GM21381 (cell line): ENCODE measurements at regions not wholly inside any gene's neighbourhood (a gene's known extent, or its start where the extent isn't known, plus 50 kb on each side); places are given as distances from the start of the nearest gene placed in this dataset.

Source experiments
- ATAC-seq: cut with Tn5 transposase; IDR thresholded peaks from one replicate; pipeline ENCODE4 v1.9.1; 2021; ENCODE audit warnings: mild to moderate bottlenecking, moderate library complexity; ENCODE audit not compliant: unreplicated experiment

GRCh38 chr12:76259660-76260389, 88.4 kb downstream of the BBS10 start:
- ATAC-seq: no peak

- no peak for ATAC-seq
These were observed 89.1 kb downstream of the BBS10 start for GRCh38 chr12:76259106-76259505.

GRCh38 chr12:76256904-76257303, 91.3 kb downstream of the BBS10 start:
- no peak for ATAC-seq

GRCh38 chr12:76256321-76256720, 91.9 kb downstream of the BBS10 start:
- ATAC-seq: no peak

GRCh38 chr12:76255692-76256091, 92.5 kb downstream of the BBS10 start:
- no peak for ATAC-seq

- ATAC-seq: no peak
These were observed 92.9 kb downstream of the BBS10 start for GRCh38 chr12:76255281-76255680.

- no peak for ATAC-seq
These were observed 96.2 kb downstream of the BBS10 start for GRCh38 chr12:76252031-76252430.

GRCh38 chr12:76250256-76250655, 98.0 kb downstream of the BBS10 start:
- ATAC-seq: no peak

GRCh38 chr12:76249501-76249900, 98.7 kb downstream of the BBS10 start:
- no peak for ATAC-seq

GRCh38 chr12:76247992-76248391, 100.2 kb downstream of the BBS10 start:
- no peak for ATAC-seq

GRCh38 chr12:76247026-76247646, 101.1 kb downstream of the BBS10 start:
- no peak for ATAC-seq

GRCh38 chr12:76246611-76247010, 101.6 kb downstream of the BBS10 start:
- no peak for ATAC-seq

GRCh38 chr12:76244300-76244699, 103.9 kb downstream of the BBS10 start:
- ATAC-seq: no peak

GRCh38 chr12:76242813-76243550, 105.2 kb downstream of the BBS10 start:
- no peak for ATAC-seq

- ATAC-seq: no peak
These were observed 106.8 kb downstream of the BBS10 start for GRCh38 chr12:76241371-76241770.

GRCh38 chr12:76240281-76240680, 107.9 kb downstream of the BBS10 start:
- ATAC-seq: no peak

GRCh38 chr12:76238688-76239087, 109.5 kb downstream of the BBS10 start:
- no peak for ATAC-seq

GRCh38 chr12:76237086-76237701, 111.0 kb downstream of the BBS10 start:
- ATAC-seq: no peak

- ATAC-seq: no peak
These were observed 111.6 kb downstream of the BBS10 start for GRCh38 chr12:76236640-76237039.

GRCh38 chr12:76234741-76235140, 113.5 kb downstream of the BBS10 start:
- ATAC-seq: no peak

GRCh38 chr12:76232013-76232412, 116.2 kb downstream of the BBS10 start:
- no peak for ATAC-seq

GRCh38 chr12:76226956-76227355, 121.3 kb downstream of the BBS10 start:
- ATAC-seq: no peak
